Epidermal melanocyte (primary cell): ENCODE measurements at regions not wholly inside any gene's neighbourhood (a gene's known extent, or its start where the extent isn't known, plus 50 kb on each side); places are given as distances from the start of the nearest gene placed in this dataset.

Experiments used
- DNase-seq: peaks from one replicate; pipeline ENCODE4 v3.0.0; 2011; ENCODE audit warnings: low spot score; ENCODE audit not compliant: insufficient read length

DNA sequence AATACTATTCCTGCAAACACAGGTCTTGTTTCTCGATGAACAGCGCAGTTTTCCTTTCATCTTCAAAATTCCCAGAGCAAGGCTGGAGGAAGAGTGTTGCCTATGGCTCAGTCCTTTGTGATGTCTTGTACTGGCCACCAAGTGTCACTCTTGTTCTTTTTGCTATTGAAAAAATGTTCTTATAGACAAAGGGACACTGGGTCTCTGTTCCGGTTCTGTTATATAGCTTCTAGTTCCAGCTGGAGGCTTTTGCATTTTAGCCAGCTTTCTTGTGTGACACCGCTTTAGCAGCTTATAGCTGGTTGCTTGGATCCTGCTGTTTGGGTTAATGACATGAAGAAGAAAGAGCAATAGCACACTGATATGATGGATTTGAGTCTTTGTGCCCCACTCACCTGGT lies 343.7 kb upstream of the KCNN2 start:
- DNase-seq, result no peak

DNA sequence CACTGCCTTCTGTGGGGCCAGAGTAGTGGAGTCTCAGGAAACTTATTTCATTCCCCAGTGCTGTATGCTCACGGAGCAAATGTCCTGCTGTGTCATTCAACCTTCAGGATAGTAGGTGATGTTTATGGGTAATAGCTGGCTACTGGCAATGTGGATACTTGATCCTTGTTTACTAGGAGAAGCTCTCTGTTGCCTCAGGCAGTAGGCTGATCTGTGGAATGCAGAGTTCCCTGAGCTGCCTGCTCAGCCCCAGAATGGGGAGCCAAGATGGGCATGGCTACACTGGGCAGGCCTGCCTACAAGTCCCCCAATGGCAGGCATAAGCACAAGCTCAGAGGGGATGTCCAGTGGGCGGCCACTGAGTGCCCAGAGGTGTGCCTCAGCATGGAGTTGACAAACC lies 323.1 kb upstream of the KCNN2 start:
- DNase-seq, result no peak

DNA sequence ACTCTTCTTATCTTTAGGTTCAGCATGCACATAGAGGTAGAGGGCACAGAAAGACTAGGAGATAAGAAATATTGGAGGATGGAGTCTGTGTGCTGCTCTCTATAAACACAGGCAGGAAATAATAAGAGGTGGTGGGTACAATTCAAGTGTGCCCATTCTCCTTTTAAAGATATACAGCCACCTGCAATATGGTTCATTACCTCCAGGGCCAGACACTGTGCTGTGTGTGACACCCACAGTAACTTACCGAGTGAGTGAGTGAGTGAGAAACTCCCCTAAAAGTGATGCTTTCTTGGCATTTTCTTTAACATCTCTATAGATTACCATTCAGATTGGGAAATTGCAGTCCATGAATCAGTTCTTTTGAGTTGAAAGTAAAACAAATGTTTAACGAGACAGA lies 311.8 kb upstream of the KCNN2 start:
- DNase-seq, result no peak

DNA sequence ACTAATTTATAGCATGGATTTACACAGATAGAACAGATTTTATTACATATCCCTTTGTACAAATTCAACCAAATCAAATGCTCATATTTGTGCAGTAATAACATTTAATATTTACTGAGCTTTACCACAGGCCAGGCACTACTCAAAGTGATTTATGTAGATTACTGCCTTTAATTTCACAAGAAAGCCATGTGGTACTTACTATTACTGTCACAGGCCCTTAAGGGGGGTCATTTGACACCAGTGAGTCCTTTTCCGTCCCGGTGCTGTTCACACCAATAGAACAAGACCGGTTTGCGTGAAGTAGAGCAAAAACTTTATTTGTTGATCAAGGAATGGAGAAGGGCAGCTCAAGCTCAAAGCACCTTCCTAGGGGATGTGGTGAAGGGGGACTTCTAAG lies 308.5 kb upstream of the KCNN2 start:
- no peak for DNase-seq

DNA sequence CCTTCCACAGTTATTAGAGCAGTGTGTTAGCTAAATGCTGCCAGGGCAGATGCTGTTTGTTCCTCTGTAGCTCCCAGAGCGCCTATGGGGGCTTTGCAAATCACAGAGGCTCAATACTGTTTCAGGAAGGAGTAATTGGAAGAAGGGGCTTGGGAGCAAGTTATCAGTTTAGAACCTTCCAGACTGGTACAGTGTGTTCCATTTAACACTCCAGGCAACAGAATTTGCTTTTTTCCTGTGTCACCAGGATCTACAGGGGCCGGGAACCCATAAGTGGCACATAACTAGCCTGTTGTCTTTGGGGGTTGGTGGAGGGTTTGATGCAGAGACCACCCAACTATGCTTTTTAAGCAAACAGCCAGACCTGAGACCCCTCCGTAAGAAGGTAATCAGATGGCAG lies 307.3 kb upstream of the KCNN2 start:
- DNase-seq, result no peak

DNA sequence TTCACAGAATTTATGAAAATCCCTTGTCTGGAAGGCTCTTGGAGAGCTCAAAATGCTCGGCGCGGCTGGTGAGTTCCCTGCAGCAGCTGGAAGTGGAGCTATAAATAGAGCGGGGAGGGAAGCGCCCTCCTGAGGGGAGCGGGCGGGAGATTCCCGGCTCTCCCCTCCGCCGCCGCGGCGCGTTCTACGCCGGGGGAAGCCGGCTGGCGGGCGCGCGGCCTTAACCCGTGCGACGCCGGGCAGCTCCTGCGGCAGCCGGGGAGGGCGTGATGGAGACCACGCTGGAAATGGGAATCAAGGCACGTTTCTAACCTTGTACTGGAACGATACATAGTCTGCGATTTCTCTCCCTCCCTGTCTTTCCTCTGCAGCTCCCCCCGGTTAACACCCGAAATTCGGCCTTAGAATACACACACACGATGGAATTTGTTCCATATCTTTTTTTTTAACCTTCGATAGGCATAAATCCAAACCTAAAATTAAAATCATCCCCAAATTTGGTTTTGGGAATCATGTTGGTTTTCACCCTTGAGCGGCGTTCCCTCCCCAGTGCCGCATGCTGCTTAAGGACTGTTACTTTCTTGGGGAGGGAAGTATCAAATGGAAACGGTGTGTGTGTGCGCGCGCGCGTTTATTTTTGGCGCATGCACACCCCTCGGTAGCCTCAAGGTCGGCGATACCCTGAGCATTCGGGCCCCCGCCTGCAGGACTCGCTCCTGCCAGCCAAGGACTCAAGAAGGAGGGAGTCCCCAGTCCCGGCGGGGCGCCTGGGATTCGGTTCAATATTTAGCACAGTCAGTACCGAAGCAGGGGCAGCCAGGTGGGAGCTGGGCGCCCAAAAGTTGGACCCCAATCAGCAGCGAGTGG lies 306.3 kb upstream of the KCNN2 start:
- peak; percentile 44 for DNase-seq

DNA sequence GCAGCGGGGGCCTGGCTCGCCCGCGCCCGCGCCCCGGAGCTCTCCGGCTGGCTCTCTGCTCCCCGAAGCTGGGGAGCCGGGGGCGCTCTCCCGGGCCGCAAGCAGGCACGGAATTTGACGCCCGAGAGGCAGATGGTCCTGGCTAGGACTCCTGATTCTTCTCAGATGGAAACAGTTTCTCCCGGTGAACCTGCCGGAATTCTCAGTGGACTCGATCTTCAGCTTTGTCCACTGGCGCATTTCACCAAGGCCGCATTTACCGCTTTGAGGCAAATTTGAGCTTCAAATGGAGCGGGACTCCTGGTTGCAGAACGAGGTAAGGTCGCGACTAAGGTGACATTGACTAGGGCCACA lies 305.7 kb upstream of the KCNN2 start:
- no peak for DNase-seq

DNA sequence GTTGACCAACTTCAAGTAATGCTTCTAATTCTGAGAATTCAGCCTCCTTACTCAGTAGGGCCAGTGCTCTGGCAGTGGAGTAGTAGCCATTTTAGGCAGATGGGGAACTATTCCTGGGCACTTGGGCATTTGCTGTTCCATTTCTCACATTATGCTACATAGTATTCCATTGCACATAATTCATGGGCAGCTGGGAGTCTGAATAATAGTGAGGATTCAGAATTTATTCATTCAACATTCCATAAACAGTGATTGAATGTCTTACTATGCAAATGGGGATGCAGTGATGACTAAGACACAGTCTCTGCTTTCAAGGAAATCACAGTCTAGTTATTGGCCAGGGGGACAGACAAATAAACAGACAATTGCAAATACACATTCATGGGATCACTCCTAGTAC lies 301.0 kb upstream of the KCNN2 start:
- no peak for DNase-seq

DNA sequence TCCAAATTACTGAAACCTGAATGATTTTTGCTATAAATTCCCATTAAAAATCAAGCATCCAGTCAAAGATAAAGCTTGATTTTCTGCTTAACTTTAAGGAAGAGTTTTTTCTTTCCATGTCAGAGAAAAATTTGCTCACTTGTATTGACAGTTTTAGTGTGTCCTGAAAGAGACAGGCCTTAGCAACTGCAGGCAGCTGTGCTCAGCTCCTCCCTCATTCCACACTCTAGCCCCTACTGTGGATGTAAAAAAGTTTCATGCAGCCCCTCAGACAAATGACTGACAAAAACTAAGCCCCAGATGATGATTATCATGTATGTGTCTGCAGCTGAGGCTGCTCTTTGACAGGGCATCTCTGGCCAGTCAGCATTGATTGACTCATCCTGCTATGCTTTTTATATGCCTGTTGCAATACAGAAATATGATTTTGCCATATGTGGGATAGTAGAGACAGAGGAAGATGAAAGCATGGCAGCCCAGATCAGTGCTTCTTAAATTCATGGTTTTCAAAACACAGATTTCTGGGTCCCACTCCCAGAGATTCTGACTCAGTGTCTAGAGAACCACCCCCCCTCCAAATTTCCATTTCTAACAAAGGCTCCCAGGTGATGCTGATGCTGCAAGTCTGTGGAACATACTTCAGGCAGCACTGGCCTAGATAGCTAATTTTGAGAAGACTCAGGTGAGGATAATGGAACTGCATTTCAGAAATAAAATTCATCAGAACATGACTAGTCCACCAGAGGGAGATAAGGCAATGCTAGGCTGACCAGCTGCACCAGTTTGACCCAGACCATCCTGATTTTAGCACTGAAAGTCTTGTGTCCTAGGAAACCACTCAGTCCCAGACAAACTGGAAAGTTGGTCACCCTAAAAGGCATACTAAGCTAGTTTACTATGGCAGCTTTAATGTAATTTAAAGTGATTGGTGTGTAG lies 298.7 kb upstream of the KCNN2 start:
- no peak for DNase-seq

DNA sequence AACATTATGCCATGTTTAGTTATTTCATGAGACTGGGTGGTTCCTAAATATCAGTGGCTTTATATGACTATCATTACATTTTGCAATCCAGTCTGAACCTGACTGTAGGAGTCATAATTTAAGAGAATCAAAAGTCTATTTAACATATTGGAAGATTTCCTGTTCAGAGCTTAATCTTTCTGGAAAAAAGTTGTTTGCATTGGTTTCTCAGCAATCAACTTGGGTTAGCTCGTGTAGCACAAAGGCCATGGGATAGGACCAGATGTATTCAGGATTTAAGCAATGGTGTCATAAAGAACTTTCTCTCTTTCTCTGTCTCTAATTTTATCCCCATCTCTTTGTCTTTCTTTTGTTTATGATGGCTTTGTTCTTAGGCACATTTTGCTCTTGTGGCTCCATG lies 296.0 kb upstream of the KCNN2 start:
- DNase-seq, result no peak

DNA sequence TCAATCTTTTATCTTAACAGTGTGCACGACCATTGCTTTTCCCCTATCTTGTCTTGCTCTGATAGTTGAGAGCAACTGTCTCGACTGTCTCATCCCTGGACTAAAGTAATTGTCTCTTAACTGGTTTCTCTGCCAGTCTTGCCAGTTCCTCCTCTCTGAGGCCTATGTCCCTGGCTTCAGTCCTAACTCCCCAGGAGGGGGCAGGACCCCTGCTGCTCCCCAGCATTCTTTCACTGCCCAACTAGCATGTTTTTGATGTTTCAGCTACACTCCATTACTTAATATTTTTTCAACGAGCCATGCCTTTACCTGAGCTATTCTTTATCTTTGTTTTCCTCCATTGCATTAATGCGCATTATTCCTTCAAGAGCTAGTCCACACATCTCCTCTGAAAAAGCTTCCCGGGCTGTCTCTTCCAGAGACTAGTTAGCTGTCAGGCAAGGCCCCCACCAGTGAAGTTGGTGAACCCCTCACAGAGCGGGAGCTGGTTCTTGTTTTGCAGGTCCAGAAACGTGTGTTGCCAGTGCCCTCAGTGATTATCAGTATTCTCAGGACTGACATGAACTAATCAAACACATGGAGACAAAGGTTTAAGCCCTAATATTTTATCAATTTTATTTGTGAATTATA lies 291.7 kb upstream of the KCNN2 start:
- DNase-seq, result no peak

DNA sequence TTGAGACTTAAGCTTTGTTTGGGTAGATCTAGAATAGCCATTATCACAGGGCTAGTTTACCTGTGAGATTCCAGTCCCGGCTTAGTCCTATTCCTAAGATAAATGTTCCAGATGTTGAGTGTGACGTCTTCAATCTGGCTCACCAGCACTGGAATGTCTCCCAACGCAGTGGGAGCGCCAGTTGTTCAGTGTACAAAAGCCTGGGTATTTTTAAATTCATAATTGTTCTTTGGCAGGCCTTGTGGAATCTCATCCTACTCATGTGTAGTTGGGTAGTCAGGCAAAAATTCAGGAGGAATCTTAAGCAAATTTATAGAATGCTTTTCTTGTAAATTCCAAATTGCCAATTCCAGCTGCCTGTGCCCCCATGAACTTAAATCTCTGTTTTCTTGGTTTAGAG lies 272.6 kb upstream of the KCNN2 start:
- DNase-seq, result no peak

DNA sequence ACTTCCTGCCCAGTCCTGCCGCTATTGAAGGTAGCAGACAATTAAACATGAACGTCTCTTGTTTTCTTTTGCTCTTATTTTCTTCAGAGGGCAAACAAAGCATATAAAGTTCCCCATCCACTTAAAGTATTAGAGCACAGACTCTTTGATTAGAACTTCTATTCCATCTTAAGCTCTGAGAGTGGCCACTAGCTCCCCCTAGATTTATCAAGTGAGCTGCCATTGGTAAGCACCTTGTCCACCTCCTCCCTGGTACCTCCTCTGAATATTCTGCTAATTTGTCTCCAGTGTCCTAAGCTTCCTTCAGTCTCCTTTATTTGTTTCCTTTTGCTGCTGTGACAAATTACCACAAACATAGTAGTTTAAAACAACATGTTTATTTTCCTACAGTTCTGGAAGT lies 264.3 kb upstream of the KCNN2 start:
- DNase-seq, result no peak

DNA sequence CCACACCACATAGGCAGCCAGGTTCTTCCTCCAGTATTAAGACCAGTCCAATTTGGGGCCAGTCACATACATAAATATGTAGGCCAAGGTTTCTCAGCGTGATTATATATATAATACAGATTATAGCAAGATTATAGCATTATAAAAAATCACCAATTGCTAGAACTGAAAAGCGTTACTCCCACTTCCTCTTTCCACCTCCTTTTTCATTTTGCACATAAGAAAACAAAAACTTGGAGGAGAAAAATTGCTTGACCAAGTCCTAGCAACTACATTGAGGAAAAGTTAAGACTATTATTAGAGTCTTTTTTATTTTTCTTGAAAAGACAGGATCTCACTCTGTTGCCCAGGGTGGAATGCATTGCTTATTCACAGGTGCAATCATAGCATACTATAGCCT lies 262.7 kb upstream of the KCNN2 start:
- no peak for DNase-seq

DNA sequence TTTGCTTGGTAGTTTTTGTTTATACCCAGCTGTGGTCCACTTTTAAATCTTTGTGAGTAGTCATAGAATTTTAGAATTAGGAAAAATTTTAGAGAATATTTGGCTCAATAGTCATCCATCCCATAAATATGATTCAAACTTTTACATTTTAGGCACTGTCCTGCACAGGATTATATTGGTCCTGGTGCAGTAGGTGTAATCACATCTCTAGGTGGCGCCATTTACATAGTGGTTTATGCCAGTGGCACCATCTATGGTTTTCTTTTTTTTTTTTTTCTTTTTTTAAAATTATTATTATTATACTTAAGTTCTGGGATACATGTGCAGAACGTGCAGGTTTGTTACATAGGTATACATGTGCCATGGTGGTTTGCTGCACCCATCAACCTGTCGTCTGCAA lies 260.7 kb upstream of the KCNN2 start:
- DNase-seq, result no peak

DNA sequence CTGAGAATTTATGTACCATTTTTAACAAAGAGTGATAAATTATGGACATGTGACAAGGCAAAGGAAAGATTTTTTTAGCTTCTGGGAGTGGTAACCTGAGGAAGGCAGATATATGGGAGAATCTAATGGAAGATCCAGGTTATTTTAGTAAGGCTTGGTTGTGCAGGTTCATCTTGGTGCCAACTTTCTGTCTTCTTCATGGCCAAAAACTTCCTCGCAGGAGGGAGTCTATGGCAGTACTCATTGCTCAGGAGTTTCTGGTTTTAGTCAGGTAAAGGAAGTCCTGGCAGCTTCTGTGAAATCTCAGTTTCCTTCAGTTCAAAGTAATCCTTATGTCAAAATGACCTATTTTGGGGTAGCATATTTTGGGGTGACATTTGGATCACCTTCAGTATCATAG lies 248.3 kb upstream of the KCNN2 start:
- DNase-seq, result no peak

DNA sequence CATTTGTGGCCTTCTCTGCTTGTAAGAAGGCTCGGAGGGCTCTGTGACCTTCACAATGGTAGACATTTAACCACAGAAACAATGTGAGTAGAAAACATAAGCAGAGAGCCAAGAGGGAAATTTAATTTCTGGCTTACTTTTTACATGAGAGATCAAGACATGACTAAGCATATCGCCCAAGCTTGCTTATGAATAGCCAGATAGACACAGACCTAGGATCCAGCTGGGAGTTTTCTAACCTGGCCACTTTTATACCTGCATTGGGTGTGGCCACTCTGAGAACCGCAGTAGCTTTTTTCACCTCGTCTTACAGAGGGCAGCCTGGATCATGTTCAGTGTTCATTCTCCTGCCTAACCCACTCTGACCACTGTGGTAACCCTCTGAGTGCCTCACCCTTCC lies 244.9 kb upstream of the KCNN2 start:
- no peak for DNase-seq

DNA sequence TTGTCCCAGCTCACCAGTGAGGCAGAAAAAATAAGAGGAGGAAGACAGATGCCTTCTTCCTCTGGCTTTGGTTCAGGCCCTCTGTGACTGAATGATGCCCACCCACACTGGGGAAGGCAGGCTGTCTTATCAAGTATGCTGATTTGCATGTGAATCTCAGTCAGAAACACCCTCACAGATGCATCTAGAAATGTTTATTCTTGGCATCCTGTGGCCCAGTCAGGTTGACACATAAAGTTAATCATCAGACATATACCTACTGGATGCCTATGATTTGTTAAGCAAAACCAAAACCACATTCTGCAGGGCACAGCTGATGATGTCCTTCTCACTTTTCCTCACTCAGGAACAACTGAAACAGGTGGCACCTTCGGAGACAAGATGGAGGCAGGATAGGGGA lies 243.4 kb upstream of the KCNN2 start:
- no peak for DNase-seq

DNA sequence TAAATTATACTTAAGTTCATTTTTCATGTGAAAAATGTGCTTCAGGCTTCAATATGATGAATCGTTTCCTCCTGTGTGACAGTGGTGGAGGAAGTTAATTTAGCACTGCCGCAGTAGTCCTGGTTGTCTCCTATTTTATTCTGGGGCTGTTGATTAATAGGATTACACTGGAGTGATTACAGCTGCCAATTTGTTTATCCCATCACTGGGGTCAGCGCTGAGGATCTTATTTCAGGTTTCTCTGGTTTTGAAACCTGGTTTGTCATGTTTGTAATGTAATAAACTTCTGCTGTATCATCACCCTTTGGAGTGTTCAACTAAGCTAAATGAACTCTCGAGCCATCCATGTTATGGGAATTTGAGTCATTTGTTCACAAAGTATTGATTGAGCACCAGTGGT lies 241.7 kb upstream of the KCNN2 start:
- no peak for DNase-seq

DNA sequence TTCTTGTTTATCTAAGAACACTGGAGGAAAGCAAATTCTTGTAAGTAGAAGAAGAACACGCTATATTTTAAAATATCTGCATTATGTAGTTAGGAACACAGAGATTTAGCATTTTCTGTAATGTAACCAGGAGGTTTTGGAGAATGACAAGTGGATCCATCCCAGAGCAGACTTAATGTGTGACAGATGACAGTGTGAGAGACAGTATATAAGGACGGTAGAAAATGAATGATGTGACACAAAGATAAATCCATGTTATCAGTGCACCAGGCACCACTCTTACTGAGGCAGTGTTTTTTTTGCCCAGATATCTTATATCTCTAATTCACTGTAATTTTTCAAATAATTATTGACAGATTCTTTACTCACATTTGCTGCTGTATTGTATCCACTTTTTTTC lies 239.0 kb upstream of the KCNN2 start:
- no peak for DNase-seq

DNA sequence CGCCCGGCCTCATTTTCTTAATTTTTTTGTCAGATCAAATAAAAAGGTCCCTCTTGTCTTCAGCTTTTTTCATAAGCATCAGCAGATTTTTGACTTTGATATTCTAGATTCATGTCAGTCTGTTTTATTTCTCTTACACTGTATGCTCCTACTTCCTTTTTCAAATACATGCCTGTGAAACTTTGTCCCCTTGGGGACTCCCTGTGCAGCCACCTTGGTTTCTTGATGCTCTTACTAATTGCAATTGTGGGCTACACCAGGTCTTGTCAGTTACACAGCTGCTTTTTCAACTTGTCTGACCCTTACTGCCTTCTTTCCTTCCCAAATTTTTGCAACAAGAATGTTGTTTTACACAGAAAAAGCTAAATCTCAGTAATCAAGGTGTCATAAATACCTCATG lies 238.2 kb upstream of the KCNN2 start:
- no peak for DNase-seq

DNA sequence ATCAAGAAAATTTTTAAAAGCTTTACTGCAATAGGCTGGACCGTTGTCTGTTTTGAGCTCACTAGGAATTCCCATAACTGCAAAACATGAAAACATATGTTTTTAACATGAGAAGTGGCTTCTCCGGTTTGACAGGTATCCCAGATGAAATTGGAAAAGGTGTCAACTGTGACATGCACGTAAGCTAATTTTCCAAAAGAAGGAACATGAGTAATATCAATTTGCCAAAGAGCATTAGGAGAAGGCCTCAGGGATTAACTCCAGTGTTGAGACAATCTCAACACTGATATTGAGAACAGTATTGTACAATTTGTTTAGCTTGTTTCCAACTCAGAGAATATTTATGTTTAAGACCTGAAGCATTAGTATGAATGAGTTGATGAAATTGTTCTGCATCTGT lies 215.5 kb upstream of the KCNN2 start:
- no peak for DNase-seq
